H1 (cell line): ENCODE measurements at regions not wholly inside any gene's neighbourhood (a gene's known extent, or its start where the extent isn't known, plus 50 kb on each side); places are given as distances from the start of the nearest gene placed in this dataset.

Experiments used
- EGR1 ChIP-seq: IDR thresholded peaks from 2 replicates; pipeline ENCODE4 v1.6.1; 2011; ENCODE audit warnings: low read depth, low read length, borderline replicate concordance
- EP300 ChIP-seq, 2 experiments: IDR thresholded peaks; 1 replicate in 1 of 2; 2 replicates in 1 of 2; pipeline ENCODE4 v1.6.1; 2011 to 2012; ENCODE audit warnings: low read depth in 2 of 2, low read length in 2 of 2, mild to moderate bottlenecking in 2 of 2, borderline replicate concordance in 1 of 2, inconsistent platforms in 1 of 2, moderate library complexity in 1 of 2
- TAF1 ChIP-seq: IDR thresholded peaks from 2 replicates; pipeline ENCODE4 v1.6.1; 2011; ENCODE audit warnings: mild to moderate bottlenecking, low read depth, low read length

- TF ChIP-seq TAF1: no peak
- TF ChIP-seq EGR1: no peak
- TF ChIP-seq EP300 (IDR thresholded peaks at IDR 0.05; ENCODE audit: borderline replicate concordance in 1 of 2, low read depth in 2 of 2, low read length in 2 of 2): no peak
Observed at GRCh38 chr12:30219047-30219446, 435.3 kb upstream of the TMTC1 start (continued).
